ENCODE measurements at regions not wholly inside any gene's neighbourhood (a gene's known extent, or its start where the extent isn't known, plus 50 kb on each side); places are given as distances from the start of the nearest gene placed in this dataset.
"Not testable (repeated sequence)": the region's sequence is repeated elsewhere in the genome, so short reads cannot be mapped to it uniquely, and the experiment has no call there.

- not testable (repeated sequence) for TF ChIP-seq CTCF (IDR thresholded peaks at IDR 0.05 in 2 of 3, conservative IDR thresholded peaks at IDR 0.05 in 1 of 3; ENCODE audit: control insufficient read depth in 2 of 3, extremely low read depth in 1 of 3, insufficient read depth in 1 of 3, low read depth in 3 of 3, low read length in 3 of 3); GABPA (IDR thresholded peaks at IDR 0.05; ENCODE audit: low read depth)
Measured at GRCh38 chr1:148679787-148680326, 68.7 kb upstream of the NUDT4B start.

Measured in GM12878 (cell line).